NCI-H748 (cell line): ENCODE measurements at regions not wholly inside any gene's neighbourhood (a gene's known extent, or its start where the extent isn't known, plus 50 kb on each side); places are given as distances from the start of the nearest gene placed in this dataset.
"Not testable (repeated sequence)": the region's sequence is repeated elsewhere in the genome, so short reads cannot be mapped to it uniquely, and the experiment has no call there.

ENCODE experiments used
- DNase-seq: peaks from one replicate; lab custom pipeline; 2025; ENCODE audit not compliant: unreplicated experiment; lab: John Stamatoyannopoulos, UW

DNA sequence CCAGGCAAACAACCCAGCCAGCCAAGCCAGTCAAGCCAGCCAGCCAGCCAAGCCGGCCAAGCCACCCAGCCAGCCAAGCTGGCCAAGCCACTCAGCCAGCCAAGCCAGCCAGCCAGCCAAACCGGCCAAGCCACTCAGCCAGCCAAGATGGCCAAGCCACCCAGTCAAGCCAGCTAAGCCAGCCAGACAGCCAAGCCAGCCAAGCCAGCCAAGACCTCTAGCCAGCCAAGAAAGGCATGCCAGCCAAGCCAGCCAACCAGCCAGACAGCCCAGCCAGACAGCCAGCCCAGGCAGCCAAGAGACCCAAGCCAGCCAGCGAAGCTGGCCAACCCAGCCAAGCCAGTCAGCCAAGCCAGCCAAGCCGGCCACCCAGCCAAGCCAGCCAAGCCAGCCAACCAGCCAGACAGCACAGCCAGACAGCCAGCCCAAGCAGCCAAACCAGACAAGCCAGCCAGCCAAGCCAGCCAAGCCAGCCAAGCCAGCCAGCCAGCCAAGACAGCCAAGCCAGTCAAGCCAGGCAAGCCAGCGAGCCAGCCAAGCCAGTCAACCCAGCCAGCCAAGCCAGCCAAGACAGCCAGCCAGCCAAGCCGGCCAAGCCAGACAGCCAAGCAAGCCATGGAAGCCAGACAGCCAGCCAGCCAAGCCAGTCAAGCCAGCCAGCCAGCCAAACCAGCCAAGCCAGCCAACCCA lies 1598.0 kb downstream of the RPIA start:
- not testable (repeated sequence) for DNase-seq

DNA sequence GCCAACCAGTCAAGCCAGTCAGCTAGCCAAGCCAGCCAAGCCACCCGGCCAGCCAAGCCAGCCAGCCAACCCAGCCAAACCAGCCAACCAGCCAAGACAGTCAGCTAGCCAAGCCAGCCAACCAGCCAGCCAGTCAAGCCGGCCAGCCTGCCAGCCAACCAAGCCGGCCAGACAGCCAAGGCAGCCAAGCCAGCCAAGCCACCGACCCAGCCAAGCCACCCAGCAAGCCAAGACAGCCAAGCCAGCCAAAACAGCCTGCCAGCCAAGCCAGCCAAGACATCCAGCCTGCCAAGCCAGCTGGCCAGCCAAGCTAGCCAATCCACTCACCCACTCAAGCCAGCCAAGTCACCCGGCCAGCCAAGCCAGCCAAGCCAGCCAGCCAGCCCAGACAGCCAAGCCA lies 1599.2 kb downstream of the RPIA start:
- not testable (repeated sequence) for DNase-seq

DNA sequence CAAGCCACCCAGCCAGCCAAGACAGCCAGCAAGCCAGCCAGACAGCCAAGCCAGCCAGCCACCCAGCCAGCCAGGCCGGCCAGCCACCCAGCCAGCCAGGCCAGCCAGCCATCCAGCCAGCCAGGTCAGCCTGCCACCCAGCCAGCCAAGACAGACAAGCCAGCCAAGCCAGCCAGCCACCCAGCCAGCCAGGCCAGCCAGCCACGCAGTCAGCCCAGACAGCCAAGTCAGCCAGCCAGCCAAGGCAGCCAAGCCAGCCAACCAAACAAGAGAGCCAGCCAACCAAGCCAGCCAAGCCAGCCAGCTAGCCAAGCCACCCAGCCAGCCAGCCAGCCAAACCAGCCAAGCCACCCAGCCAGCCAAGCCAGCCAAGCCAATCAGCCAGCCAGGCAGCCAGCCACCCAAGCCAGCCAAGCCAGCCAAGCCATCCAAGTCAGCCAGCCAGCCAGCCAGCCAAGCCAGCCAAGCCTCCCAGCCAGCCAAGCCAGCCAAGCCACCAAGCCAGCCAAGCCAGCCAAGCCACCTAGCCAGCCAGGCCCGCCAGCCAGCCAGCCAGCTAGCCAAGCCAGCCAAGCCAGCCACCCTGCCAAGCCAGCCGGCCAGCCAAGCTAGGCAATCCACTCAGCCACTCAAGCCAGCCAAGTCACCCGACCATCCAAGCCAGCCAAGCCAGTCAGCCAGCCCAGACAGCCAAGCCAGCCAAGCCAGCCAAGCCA lies 1599.9 kb downstream of the RPIA start:
- DNase-seq = not testable (repeated sequence)

DNA sequence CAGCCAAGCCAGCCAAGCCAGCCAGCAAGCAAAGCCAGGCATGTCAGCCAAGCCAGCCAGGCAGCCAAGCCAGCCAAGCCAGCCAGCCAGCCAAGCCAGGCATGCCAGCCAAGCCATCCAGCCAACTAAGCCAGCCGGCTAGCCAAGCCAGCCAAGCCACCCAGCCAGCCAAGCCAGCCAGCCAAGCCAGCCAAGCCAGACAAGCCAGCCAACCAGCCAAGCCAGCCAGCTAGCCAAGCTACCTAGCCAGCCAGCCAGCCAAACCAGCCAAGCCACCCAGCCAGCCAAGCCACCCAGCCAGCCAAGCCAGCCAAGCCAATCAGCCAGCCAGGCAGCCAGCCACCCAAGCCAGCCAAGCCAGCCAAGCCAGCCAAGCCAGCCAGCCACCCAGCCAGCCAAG lies 1600.5 kb downstream of the RPIA start:
- DNase-seq = not testable (repeated sequence)

DNA sequence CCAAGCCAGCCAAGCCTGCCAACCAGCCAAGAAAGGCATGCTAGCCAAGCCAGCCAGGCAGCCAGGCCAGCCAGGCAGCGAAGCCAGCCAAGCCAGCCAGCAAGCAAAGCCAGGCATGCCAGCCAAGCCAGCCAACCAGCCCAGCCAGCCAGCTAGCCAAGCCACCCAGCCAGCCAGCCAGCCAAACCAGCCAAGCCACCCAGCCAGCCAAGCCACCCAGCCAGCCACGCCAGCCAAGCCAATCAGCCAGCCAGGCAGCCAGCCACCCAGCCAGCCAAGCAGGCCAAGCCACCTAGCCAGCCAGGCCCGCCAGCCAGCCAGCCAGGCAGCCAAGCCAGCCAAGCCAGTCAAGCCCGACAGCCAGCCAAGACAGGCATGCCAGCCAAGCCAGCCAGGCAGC lies 1601.0 kb downstream of the RPIA start:
- not testable (repeated sequence) for DNase-seq

DNA sequence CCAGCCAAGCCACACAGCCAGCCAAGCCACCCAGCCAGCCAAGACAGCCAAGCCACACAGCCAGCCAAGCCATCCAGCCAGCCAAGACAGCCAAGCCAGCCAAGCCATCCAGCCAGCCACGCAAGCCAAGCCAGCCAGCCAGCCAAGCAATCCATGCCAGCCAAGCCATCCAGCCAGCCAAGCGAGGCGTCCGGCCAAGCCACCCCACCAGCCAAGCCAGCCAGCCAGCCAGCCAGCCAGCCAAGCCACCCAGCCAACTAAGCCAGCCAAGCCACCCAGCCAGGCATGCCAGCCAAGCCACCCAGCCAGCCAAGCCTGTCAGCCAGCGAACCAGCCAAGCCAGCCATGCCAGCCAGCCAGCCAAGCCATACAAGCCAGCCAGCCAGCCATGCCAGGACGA lies 1601.8 kb downstream of the RPIA start:
- not testable (repeated sequence) for DNase-seq

DNA sequence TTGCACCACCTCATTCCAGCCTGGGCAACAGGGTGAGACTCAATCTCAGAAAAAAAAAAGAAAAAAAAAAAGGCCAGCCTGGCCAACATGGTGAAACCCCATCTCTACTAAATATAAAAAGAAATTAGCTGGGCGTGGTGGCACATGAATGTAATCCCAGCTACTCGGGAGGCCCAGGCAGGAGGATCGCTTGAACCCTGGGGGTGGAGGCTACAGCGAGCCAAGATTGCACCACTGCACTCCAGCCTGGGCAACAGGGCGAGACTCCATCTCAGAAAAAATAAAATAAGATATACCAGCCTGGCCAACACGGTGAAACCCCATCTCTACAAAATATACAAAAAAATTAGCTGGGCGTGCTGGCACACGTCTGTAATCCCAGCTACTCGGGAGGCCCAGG lies 1602.3 kb downstream of the RPIA start:
- not testable (repeated sequence) for DNase-seq

DNA sequence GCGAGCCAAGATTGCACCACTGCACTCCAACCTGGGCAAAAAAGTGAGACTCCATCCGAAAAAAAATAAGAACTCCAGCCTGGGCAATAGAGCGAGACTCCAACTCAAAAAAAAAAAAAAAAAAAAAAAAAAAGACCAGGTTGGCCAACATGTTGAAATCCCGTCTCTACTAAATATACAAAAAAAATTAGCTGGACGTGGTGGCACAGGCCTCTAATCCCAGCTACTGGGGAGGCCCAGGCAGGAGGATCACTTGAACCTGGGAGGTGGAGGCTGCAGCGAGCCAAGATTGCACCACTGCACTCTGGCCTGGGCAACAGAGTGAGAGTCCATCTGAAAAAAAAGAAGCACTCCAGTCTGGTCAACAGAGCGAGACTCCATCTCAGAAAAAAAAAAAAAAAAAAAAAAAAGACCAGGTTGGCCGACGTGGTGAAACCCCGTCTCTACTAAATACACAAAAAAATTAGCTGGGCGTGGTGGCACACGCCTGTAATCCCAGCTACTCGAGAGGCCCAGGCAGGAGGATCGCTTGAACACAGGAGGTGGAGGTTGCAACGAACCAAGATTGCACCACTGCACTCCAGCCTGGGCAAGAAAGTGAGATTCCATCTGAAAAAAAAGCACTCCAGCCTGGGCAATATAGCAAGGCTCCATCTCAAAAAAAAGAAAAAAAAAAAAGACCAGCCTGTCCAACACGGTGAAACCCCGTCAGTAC lies 1603.7 kb downstream of the RPIA start:
- DNase-seq = not testable (repeated sequence)

DNA sequence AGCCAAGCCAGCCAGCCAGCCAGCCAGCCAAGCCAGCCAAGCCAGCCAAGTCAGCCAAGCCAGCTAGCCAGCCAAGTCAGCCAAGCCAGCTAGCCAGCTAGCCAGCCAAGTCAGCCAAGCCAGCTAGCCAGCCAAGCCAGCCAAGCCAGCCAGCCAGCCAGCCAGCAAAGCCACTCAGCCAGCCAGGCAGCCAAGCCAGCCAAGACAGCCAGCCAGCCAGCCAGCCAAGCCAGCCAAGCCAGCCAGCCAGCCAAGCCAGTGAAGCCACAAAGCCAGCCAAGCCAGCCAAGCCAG lies 1605.0 kb downstream of the RPIA start:
- DNase-seq = not testable (repeated sequence)

DNA sequence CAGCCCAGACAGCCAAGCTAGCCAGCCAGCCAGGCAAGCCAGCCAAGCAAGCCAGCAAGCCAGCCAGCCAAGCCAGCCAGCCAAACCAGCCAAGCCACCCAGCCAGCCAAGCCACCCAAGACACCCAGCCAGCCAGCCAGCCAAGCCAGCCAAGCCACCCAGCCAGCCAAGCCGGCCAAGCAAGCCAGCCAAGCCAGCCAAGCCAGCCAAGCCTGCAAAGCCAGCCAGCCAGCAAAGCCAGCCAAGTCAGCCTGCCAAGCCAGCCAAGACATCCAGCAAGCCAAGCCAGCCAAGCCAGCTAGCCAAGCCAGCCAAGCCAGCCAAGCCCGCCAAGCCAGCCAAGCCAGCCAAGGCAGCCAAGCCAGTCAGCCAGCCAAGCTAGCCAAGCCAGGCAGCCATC lies 1606.2 kb downstream of the RPIA start:
- not testable (repeated sequence) for DNase-seq

DNA sequence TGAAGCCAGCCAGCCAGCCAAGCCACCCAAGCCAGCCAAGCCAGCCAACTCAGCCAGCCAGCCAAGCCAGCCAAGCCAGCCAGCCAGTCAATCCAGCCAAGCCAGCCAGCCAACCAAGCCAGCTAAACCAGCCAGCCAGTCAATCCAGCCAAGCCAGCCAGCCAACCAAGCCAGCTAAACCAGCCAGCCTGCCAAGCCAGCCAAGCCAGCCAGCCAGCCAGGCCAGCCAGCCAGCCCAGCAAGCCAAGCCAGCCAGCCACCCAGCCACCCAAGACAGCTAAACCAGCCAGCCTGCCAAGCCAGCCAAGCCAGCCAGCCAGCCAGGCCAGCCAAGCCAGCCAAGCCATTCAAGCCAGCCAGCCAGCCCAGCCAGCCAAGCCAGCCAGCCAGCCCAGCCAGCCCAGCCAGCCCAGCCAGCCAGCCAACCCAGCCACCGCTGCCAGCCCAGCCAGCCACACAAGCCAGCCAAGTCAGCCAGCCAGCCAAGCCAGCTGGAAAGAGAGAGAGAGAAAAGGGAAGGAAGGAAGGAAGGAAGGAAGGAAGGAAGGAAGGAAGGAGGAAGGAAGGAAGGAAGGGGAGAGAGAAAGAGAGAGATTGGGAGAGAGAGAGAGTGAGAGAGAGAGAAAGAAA lies 1606.8 kb downstream of the RPIA start:
- not testable (repeated sequence) for DNase-seq

DNA sequence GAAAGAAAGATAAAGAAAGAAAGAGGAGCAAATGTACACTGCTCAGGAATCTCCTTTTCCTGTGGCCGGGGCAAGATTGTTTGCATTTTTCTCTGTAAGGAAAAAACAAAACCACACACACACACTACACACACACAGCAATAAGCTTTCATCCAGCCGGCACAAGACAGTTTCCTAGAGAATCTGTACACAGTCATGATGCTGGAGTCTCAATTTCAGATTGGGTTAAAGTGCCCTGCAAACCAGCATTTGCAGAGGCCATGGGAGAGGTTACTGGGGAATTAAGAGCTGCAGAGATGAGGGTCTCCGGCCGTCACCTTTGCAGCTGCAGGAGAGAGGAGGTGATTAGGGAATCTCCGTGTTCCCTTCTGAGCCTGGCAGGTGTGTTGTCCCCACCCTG lies 1607.5 kb downstream of the RPIA start:
- DNase-seq = not testable (repeated sequence)

DNA sequence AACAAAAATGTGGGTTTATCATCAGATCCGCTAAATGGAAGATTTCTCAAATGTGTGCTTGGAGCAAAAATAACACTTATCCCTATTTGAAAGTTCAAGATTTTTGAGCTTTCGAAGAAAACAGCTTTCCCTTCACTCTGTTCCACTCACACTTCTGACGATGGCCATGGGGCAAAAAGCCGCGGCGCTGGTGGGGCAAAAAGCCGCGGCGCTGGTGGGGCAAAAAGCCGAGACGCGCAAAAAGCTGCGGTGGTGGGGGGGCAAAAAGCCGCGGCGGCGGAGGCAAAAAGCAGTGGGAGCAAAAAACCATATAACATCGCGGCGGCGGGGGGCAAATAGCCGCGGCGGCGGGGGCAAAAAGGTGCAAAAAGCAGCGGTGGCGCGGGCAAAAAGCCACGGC lies 1631.5 kb downstream of the RPIA start:
- DNase-seq = not testable (repeated sequence)

DNA sequence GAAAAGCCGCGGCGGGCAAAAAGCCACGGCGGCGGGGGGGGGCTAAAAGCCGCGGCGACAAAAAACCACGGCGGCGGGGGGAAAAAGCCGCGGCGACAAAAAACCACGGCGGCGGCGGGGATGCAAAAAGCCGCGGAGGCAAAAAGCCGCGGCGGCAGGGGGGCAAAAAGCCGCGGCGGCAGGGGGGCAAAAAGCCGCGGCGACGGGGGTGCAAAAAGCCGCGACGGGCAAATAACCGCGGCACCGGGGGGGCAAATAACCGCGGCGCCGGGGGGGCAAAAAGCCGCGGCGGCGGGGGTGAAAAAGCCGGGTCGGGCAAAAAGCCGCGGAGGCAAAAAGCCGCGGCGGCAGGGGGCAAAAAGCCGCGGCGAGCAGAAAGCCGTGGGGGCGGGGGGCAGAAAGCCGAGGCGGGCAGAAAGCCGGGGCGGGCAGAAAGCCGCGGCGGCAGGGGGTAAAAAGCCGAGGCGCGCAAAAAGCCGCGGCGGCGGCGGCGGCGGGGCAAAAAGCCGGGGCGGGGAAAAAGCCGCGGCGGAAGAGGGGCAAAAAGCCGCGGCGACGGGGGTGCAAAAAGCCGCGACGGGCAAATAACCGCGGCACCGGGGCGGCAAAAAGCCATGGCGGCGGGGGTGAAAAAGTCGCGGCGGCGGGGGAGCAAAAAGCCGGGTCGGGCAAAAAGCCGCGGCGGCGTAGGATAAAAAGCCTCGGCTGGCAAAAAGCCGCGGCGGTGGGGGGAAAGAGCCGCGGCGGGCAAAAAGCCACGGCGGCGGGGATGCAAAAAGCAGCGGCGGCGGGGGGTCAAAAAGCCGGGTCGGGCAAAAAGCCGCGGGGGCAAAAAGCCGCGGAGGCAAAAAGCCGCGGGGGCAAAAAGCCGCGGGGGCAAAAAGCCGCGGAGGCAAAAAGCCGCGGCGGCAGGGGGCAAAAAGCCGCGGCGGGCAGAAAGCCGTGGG lies 1632.4 kb downstream of the RPIA start:
- DNase-seq = not testable (repeated sequence)

DNA sequence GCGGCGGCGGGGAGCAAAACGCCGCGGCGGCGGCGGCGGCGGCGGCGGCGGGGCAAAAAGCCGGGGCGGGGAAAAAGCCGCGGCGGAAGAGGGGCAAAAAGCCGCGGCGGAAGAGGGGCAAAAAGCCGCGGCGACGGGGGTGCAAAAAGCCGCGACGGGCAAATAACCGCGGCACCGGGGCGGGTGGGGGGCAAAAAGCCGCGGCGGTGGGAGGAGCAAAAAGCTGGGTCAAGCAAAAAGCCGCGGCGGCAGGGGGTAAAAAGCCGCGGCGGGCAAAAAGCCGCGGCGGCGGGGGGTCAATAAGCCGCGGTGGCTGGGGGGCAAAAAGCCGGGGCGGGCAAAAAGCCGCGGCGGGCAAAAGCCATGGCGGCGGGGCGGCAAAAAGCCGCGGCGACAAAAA lies 1633.2 kb downstream of the RPIA start:
- not testable (repeated sequence) for DNase-seq

DNA sequence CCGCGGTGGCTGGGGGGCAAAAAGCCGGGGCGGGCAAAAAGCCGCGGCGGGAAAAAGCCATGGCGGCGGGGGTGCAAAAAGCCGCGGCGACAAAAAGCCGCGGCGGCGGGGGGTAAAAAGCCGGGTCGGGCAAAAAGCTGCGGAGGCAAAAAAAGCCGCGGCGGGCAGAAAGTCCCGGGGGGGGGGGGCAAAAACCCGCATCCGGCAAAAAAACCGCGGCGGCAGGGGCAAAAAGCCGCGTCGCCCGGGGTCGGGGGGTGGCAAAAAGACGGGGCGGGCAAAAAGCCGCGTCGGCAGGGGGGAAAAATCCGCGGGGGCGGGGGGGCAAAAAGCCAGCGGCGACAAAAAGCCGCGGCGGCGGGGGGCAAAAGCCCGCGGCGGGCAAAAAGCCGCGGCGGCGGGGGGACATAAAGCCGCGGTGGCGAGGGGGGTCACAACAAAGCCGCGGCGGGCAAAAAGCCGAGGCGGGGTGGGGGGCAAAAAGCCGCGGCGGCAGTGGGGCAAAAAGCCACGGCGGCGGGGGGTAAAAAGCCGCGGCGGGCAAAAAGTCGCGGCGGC lies 1634.4 kb downstream of the RPIA start:
- DNase-seq = not testable (repeated sequence)

DNA sequence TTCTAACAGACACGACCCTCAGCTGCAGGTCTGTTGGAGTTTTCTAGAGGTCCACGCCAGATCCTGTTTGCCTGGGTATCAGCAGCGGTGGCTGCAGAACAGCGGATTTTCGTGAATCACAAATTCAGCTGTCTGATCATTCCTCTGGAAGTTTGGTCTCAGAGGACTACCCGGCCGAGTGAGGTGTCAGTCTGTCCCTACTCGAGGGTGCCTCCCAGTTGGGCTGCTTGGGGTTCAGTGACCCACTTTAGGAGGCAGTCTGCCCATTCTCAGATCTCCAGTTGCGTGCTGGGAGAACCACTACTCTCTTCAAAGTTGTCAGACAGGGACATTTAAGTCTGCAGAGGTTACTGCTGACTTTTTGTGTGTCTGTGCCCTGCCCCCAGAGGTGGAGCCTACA lies 1664.1 kb downstream of the RPIA start:
- not testable (repeated sequence) for DNase-seq

DNA sequence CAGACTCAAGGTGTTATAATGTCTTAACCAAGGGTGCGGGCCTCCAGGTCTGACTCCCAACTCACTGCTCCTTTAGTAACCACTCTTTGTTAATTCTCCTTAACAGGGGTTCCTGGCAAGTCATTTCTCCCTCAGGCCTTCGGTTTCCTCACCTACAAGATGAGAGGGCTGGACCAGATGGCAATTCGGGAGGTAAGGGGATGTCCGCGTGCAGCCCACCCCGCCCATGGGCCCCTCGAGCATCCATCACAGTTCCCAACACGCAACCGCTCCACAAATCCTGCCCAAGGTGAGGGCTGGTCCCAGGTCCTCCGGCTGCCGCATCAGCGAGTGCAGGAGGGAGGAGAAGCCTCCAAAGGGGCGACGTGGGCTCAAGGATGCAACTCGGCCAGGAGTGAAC lies 1667.9 kb downstream of the RPIA start:
- not testable (repeated sequence) for DNase-seq

DNA sequence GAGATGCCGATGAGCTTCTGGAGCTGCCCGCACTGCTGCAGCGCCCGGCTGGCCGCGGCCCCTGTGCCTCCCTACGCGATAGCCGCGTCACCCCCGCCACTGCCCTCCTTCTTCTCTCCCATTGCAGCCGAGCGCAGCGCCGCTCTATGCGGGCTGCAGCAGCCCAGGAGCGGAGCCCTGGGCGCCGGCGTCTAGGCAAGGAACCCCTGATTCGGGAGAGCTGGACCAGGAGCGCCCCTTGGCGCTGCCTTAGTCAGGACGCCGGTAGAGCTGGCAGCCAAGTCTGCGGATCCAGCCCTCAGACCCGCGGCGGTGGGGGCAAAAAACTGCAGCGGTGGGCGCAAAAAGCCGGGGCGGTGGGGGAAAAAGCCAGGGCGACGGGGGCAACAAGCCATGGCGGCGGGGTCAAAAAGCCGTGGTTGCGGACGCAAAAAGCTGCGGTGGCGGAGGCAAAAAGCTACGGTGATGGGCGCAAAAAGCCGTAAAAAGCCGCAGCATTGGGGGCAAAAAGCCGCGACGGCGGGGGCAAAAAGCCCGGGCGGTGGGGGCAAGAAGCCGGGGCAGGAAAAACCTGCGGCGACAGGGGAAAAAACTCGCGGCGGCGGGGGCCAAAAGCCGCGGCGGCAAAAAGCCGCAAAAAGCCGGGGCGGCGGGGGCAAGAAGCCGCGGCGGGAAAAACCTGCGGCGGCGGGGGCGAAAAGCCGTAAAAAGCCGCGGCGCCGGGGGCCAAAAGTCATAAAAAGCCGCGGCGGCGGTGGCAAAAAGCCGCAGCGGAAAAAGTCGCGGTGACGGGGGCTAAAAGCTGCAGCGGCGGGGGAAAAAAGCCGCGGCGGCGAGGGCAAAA lies 1668.6 kb downstream of the RPIA start:
- DNase-seq = not testable (repeated sequence)
